ENCODE measurements at regions not wholly inside any gene's neighbourhood (a gene's known extent, or its start where the extent isn't known, plus 50 kb on each side); places are given as distances from the start of the nearest gene placed in this dataset.
A peak's percentile ranks its signal among the peaks of the same experiment; 100 is the strongest.

DNA sequence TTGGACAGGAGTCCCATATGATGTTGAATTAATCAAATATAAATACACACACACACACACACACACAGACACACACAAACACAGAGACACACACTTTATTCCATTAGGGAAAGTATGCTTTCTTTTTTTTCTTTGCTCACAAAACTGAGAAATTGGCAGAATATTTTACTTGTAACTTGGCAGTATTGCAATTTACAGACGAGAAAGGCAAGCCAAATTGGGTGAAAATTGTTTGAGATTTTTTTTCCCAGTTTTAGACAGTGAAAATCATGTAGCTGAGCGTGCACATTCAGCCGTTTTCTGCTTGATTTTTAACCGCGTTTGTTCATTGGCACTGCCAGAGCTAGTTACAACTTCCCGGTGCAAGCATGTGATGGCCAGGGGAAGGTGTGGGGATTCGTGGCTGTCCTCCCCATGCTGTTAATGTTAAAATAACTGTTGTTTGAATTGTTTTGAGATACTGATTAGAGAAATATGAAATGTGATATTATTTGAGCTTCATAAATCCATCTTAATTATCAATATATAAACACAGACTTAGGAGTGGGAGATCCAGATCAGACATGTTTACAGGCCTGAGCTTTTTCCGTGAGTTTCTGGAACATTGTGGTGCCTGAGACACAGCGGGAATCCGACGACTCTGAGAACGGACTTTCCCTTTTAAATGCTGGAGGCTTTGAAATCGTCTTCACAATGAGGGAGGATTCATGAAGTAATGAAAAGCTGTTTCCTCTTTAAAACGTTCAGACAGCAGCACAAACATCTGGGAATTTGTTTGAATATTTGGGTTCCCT is 125.5 kb downstream of the KCNRG start:
- Histone ChIP-seq H3K27me3 (ENCODE audit: insufficient read depth, low read depth) (no peaks in the 10 kb centered on the region), H3F3A (ENCODE audit: insufficient read depth, low read depth) (no peaks in the 10 kb centered on the region), H3K9me3 (ENCODE audit: insufficient read depth, low read depth) (no peaks in the 10 kb centered on the region), H4K20me1 (ENCODE audit: insufficient read depth) (no peaks in the 10 kb centered on the region), H3K4me2 (no peak overlapping the region), H3K9me2 (ENCODE audit: insufficient read depth) (no peaks in the 10 kb centered on the region), H3K27ac (no peak overlapping the region), H3K4me3 (no peak overlapping the region), H3K79me2 (ENCODE audit: low read depth) (no peaks in the 10 kb centered on the region), H3K36me3 (ENCODE audit: low read depth) (no peaks in the 10 kb centered on the region), H3K4me1 (replicated peaks; ENCODE audit: insufficient read depth) (no peaks in the 10 kb centered on the region), H2AFZ (no peak overlapping the region)
- POLR2A ChIA-PET (ENCODE audit: unreplicated experiment), result no interaction called here
- DNase-seq, result peak in 1 of 2 experiments; percentile 25
- no TSS peak for BruUV-seq (replicated peaks)
- CTCF ChIA-PET, result no interaction called here
- intact Hi-C loops (cut with micrococcal nuclease; ENCODE audit: unreplicated experiment), result no loop called here
- no peak for TF ChIP-seq EZH2 (IDR thresholded peaks at IDR 0.05; ENCODE audit: low read depth)
- TF ChIP-seq, protein P1, sequence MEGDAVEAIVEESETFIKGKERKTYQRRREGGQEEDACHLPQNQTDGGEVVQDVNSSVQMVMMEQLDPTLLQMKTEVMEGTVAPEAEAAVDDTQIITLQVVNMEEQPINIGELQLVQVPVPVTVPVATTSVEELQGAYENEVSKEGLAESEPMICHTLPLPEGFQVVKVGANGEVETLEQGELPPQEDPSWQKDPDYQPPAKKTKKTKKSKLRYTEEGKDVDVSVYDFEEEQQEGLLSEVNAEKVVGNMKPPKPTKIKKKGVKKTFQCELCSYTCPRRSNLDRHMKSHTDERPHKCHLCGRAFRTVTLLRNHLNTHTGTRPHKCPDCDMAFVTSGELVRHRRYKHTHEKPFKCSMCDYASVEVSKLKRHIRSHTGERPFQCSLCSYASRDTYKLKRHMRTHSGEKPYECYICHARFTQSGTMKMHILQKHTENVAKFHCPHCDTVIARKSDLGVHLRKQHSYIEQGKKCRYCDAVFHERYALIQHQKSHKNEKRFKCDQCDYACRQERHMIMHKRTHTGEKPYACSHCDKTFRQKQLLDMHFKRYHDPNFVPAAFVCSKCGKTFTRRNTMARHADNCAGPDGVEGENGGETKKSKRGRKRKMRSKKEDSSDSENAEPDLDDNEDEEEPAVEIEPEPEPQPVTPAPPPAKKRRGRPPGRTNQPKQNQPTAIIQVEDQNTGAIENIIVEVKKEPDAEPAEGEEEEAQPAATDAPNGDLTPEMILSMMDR (conservative IDR thresholded peaks at IDR 0.05), result no peak

DNA sequence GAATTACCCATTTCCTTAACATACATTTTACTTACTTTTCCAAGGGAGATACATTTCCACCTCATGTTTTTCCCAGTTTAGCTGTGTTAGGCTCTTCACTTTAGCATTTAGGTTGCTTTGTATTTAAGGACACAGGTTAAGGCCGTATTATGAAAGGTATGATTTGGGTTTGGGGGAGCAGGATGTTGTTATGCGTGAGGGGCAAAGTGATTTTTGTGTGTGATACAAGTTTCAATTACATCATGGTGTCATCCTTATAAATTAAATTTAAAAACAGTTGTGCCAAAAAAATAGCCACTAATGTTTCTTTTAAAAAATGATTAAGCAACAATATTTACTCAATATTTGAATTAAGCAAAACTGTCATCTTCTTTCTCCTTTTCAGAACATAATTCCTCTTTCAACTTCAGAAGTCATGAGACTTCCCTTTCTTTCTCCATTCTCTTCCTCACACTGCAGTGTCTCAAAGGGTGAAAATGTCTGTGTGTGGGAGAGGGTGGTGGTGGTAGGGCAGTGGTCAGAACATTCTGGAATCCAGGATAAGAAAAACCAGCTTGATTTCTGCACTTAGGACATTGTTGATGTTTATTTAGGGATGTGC is 126.2 kb downstream of the KCNRG start:
- H3K4me3 ChIP-seq, result no peak overlapping the region
- TF ChIP-seq EZH2 (IDR thresholded peaks at IDR 0.05; ENCODE audit: low read depth), result no peak
- TF ChIP-seq, protein P1 (conservative IDR thresholded peaks at IDR 0.05), result no peak
- CTCF ChIA-PET, result no interaction called here
- H3F3A ChIP-seq (ENCODE audit: insufficient read depth, low read depth), result no peaks in the 10 kb centered on the region
- no peaks in the 10 kb centered on the region for H3K9me3 ChIP-seq (ENCODE audit: insufficient read depth, low read depth)
- intact Hi-C loops (cut with micrococcal nuclease; ENCODE audit: unreplicated experiment), result no loop called here
- POLR2A ChIA-PET (ENCODE audit: unreplicated experiment), result no interaction called here
- H3K36me3 ChIP-seq (ENCODE audit: low read depth), result no peaks in the 10 kb centered on the region
- DNase-seq, result no peak
- H3K4me1 ChIP-seq (replicated peaks; ENCODE audit: insufficient read depth), result no peaks in the 10 kb centered on the region
- no peak overlapping the region for H3K4me2 ChIP-seq
- H4K20me1 ChIP-seq (ENCODE audit: insufficient read depth), result no peaks in the 10 kb centered on the region
- no TSS peak for BruUV-seq (replicated peaks)
- no peaks in the 10 kb centered on the region for H3K79me2 ChIP-seq (ENCODE audit: low read depth)
- H3K27ac ChIP-seq, result no peak overlapping the region
- H3K27me3 ChIP-seq (ENCODE audit: insufficient read depth, low read depth), result no peaks in the 10 kb centered on the region
- no peaks in the 10 kb centered on the region for H3K9me2 ChIP-seq (ENCODE audit: insufficient read depth)
- no peak overlapping the region for H2AFZ ChIP-seq

DNA sequence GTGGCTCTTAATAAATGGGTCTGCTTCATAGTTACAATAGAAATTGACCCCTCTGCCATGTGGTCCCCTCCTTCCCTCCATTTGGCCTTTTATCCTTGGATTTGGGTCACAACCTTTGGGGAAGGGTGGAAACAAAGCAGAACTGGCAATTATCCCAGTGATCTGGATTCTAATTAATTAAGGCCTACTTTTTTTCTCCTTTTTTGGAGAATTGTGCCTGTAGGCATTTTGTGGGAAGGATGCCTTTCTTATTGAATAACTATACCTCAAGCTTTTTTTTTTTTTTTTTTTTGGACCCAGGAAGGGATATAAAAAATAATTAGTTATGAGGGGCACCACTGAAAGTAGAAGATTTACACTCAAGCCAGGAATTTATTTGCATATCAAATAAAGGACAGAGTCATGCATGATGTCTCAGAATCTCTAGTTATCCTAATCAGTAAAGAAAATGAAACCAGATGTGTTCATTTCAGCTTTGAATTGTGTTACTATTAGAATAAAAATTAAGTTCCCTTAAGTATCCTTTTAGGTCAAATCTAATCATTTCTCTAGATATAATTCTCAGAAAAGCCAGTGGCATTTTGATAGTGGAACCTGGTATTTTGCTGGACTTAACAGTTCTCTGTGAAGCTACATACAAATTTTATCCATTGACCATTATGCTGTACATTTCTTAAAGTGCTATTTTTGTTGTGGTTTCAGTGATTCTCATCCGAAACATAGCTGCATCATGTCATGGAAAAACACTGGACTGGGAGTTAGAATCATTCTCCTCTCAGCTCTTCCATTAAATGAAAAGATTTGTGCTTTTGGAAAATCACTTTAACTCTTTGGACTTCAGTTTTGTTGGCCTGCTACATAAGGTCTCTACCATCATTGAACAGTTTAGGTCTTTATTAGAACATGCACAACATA is 129.3 kb downstream of the KCNRG start:
- no TSS peak for BruUV-seq (replicated peaks)
- Histone ChIP-seq H3K9me2 (ENCODE audit: insufficient read depth) (no peaks in the 10 kb centered on the region), H2AFZ (no peak overlapping the region), H3K4me3 (no peak overlapping the region), H3K36me3 (ENCODE audit: low read depth) (no peaks in the 10 kb centered on the region), H3F3A (ENCODE audit: insufficient read depth, low read depth) (no peaks in the 10 kb centered on the region), H3K27me3 (ENCODE audit: insufficient read depth, low read depth) (no peaks in the 10 kb centered on the region), H3K4me2 (no peak overlapping the region), H3K9me3 (ENCODE audit: insufficient read depth, low read depth) (no peaks in the 10 kb centered on the region), H3K27ac (no peak overlapping the region), H4K20me1 (ENCODE audit: insufficient read depth) (no peaks in the 10 kb centered on the region), H3K4me1 (replicated peaks; ENCODE audit: insufficient read depth) (no peaks in the 10 kb centered on the region), H3K79me2 (ENCODE audit: low read depth) (no peaks in the 10 kb centered on the region)
- intact Hi-C loops (cut with micrococcal nuclease; ENCODE audit: unreplicated experiment), result no loop called here
- no peak for TF ChIP-seq EZH2 (IDR thresholded peaks at IDR 0.05; ENCODE audit: low read depth)
- TF ChIP-seq, protein P1 (conservative IDR thresholded peaks at IDR 0.05), result no peak
- no peak for DNase-seq
- ChIA-PET POLR2A (ENCODE audit: unreplicated experiment) (no interaction called here), CTCF (interaction anchor here (0.6 kb wide), 1 partner anchor 385 kb away, joined by 3 read pairs; no protein-coding TSS in a partner anchor)

Data from PC-9 (cell line).